ENCODE measurements at regions not wholly inside any gene's neighbourhood (a gene's known extent, or its start where the extent isn't known, plus 50 kb on each side); places are given as distances from the start of the nearest gene placed in this dataset.
A peak's percentile ranks its signal among the peaks of the same experiment; 100 is the strongest.

GRCh38 chr14:31943861-31944255 lies 133.2 kb upstream of the ARHGAP5 start:
- Histone ChIP-seq H3K4me1 (ENCODE audit: insufficient read depth) (peaks cover 30% of the 10 kb centered on the region), H3K9me3 (ENCODE audit: low read depth) (no peaks in the 10 kb centered on the region), H3K27ac (peak overlapping the region; percentile 98), H3K27me3 (no peaks in the 10 kb centered on the region), H3K79me2 (no peaks in the 10 kb centered on the region), H2AFZ (no peak overlapping the region), H3K36me3 (replicated peaks; ENCODE audit: insufficient read depth, low read depth) (no peaks in the 10 kb centered on the region), H3K4me3 (no peak overlapping the region), H4K20me1 (ENCODE audit: insufficient read depth, poor library complexity, severe bottlenecking) (no peaks in the 10 kb centered on the region), H3K4me2 (peak overlapping the region; percentile 66), H3K9me2 (replicated peaks; ENCODE audit: insufficient read depth) (no peaks in the 10 kb centered on the region)
- WGBS (ENCODE audit: low lambda C conversion rate, missing lambda C conversion rate) = 94% methylated on average over 12 of the region's 12 CpGs
- TF ChIP-seq EZH2phosphoT487 (IDR thresholded peaks at IDR 0.05; ENCODE audit: low read depth, severe bottlenecking, unreplicated experiment) = no peak
- TF ChIP-seq, protein P1, sequence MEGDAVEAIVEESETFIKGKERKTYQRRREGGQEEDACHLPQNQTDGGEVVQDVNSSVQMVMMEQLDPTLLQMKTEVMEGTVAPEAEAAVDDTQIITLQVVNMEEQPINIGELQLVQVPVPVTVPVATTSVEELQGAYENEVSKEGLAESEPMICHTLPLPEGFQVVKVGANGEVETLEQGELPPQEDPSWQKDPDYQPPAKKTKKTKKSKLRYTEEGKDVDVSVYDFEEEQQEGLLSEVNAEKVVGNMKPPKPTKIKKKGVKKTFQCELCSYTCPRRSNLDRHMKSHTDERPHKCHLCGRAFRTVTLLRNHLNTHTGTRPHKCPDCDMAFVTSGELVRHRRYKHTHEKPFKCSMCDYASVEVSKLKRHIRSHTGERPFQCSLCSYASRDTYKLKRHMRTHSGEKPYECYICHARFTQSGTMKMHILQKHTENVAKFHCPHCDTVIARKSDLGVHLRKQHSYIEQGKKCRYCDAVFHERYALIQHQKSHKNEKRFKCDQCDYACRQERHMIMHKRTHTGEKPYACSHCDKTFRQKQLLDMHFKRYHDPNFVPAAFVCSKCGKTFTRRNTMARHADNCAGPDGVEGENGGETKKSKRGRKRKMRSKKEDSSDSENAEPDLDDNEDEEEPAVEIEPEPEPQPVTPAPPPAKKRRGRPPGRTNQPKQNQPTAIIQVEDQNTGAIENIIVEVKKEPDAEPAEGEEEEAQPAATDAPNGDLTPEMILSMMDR (IDR thresholded peaks at IDR 0.05; ENCODE audit: poor library complexity) = no peak
- no peak for TF ChIP-seq EZH2 (IDR thresholded peaks at IDR 0.05; ENCODE audit: borderline replicate concordance)
- no peak for DNase-seq (ENCODE audit: low spot score)

DNA sequence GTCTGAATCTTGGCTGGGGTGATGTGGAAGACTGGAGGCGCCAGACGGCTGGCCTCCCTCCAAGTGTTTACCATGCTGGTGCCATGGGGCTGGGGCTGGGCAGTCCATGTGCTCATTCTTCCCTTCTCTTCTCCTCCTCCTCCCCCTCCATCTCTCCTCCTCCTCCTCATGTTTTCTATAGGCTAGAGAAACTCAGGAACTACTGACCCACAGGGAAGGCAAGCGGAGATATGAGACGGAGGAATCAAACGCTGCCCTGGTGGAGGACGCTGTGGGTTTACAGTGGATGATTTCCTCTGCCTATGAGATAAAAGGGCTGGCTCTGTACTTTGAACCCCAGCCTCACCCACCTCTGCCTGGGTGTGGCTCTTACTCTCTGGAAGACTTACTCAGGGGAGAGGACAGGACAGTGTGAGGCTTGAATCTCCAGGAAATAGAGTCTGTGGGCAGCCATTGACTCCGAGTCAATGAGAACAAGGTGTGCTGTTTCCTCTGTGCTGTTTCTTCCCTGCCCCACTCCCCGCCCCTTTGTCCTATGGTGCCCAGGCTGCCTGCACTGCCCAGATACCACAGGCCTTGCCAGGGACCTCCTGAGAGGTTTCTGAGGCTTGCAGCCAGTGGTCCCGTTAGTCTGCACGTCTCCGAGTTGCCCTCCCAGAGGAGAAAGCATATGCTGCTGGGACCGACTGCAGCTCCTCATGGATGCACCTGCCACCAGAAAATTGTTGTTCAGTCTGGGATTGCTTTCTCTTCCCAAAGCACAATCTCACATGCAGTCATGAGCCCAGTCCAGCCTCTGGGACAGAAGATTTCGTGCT lies 132.6 kb upstream of the ARHGAP5 start:
- WGBS (ENCODE audit: low lambda C conversion rate, missing lambda C conversion rate) = 61% methylated on average over 13 of the region's 13 CpGs
- peak overlapping the region; percentile 66 for H3K4me2 ChIP-seq
- no peak overlapping the region for H2AFZ ChIP-seq
- peaks cover 30% of the 10 kb centered on the region for H3K4me1 ChIP-seq (ENCODE audit: insufficient read depth)
- no peaks in the 10 kb centered on the region for H3K36me3 ChIP-seq (replicated peaks; ENCODE audit: insufficient read depth, low read depth)
- H4K20me1 ChIP-seq (ENCODE audit: insufficient read depth, poor library complexity, severe bottlenecking) = no peaks in the 10 kb centered on the region
- H3K9me3 ChIP-seq (ENCODE audit: low read depth) = no peaks in the 10 kb centered on the region
- peak overlapping the region; percentile 98 for H3K27ac ChIP-seq
- no peaks in the 10 kb centered on the region for H3K9me2 ChIP-seq (replicated peaks; ENCODE audit: insufficient read depth)
- H3K4me3 ChIP-seq = no peak overlapping the region
- no peaks in the 10 kb centered on the region for H3K27me3 ChIP-seq
- H3K79me2 ChIP-seq = no peaks in the 10 kb centered on the region
- TF ChIP-seq EZH2 (IDR thresholded peaks at IDR 0.05; ENCODE audit: borderline replicate concordance) = no peak
- TF ChIP-seq, protein P1 (IDR thresholded peaks at IDR 0.05; ENCODE audit: poor library complexity) = no peak
- no peak for TF ChIP-seq EZH2phosphoT487 (IDR thresholded peaks at IDR 0.05; ENCODE audit: low read depth, severe bottlenecking, unreplicated experiment)
- peak; percentile 79 for DNase-seq (ENCODE audit: low spot score)

DNA sequence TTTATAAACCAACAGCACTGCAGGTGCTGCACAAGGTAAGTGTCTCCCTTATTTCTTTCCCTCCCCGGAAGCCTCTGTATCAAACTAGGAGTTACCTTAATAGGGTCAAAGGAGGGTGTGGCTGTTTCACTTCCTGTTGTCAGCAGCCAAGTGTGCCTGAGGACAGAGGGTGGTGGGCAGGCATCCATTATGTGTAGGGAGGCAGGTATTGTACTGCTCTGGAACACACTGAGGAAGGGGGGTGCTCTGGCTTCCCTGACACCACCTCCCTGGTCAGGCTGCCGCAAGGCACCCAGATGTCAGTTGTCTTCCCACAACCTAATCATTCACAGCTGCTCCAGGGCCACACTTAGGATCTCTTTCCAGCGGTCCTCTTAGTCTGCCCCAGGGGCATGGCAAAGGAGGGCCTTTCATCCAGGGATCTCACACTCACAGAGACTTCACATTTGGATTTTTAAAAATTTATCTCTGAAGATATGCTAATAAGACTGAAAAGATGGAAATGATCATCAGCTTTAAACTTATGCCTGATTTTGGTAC lies 132.0 kb upstream of the ARHGAP5 start:
- Histone ChIP-seq H3K27me3 (no peaks in the 10 kb centered on the region), H3K36me3 (replicated peaks; ENCODE audit: insufficient read depth, low read depth) (no peaks in the 10 kb centered on the region), H3K79me2 (no peaks in the 10 kb centered on the region), H2AFZ (no peak overlapping the region), H3K9me2 (replicated peaks; ENCODE audit: insufficient read depth) (no peaks in the 10 kb centered on the region), H3K4me2 (peak overlapping the region; percentile 66), H3K9me3 (ENCODE audit: low read depth) (no peaks in the 10 kb centered on the region), H3K27ac (peak overlapping the region; percentile 98), H3K4me1 (ENCODE audit: insufficient read depth) (peaks cover 33% of the 10 kb centered on the region), H4K20me1 (ENCODE audit: insufficient read depth, poor library complexity, severe bottlenecking) (no peaks in the 10 kb centered on the region), H3K4me3 (no peak overlapping the region)
- 57% methylated on average over 3 of the region's 3 CpGs for WGBS (ENCODE audit: low lambda C conversion rate, missing lambda C conversion rate)
- no peak for TF ChIP-seq EZH2phosphoT487 (IDR thresholded peaks at IDR 0.05; ENCODE audit: low read depth, severe bottlenecking, unreplicated experiment)
- no peak for TF ChIP-seq EZH2 (IDR thresholded peaks at IDR 0.05; ENCODE audit: borderline replicate concordance)
- TF ChIP-seq, protein P1 (IDR thresholded peaks at IDR 0.05; ENCODE audit: poor library complexity) = no peak
- peak; percentile 42 for DNase-seq (ENCODE audit: low spot score)
